ENCODE measurements at regions not wholly inside any gene's neighbourhood (a gene's known extent, or its start where the extent isn't known, plus 50 kb on each side); places are given as distances from the start of the nearest gene placed in this dataset.
"Not testable (repeated sequence)": the region's sequence is repeated elsewhere in the genome, so short reads cannot be mapped to it uniquely, and the experiment has no call there.

DNA sequence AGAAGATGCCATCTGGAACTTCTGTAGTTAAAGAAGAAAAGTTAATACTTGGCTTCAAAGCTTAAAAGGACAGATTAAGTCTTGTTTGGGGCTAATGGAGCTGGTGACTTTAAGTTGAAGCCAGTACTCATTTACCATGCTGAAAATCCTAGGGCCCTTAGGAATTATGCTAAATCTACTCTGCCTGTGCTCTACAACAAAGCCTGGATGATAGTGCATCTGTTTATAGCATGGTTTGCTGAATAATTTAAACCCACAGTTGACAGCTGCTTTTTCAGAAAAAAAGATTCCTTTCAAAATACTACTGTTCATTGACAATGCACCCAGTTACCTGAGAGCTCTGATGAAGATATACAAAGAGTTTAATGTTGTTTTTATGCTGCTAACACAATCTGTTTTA, 393.5 kb downstream of the MAT2B start:
- DNase-seq (ENCODE audit: low read depth): no peak
- no peak overlapping the region for H3K4me3 ChIP-seq (ENCODE audit: low read depth, low read length)
- TF ChIP-seq, protein P1, sequence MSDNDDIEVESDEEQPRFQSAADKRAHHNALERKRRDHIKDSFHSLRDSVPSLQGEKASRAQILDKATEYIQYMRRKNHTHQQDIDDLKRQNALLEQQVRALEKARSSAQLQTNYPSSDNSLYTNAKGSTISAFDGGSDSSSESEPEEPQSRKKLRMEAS (IDR thresholded peaks at IDR 0.05; ENCODE audit: low read depth, low read length): no peak
- TF ChIP-seq POLR2A (IDR thresholded peaks at IDR 0.05; ENCODE audit: extremely low read depth, insufficient read length) (no peak), MYC (IDR thresholded peaks at IDR 0.05; ENCODE audit: low read depth, low read length) (no peak)
- TF ChIP-seq, protein P2, sequence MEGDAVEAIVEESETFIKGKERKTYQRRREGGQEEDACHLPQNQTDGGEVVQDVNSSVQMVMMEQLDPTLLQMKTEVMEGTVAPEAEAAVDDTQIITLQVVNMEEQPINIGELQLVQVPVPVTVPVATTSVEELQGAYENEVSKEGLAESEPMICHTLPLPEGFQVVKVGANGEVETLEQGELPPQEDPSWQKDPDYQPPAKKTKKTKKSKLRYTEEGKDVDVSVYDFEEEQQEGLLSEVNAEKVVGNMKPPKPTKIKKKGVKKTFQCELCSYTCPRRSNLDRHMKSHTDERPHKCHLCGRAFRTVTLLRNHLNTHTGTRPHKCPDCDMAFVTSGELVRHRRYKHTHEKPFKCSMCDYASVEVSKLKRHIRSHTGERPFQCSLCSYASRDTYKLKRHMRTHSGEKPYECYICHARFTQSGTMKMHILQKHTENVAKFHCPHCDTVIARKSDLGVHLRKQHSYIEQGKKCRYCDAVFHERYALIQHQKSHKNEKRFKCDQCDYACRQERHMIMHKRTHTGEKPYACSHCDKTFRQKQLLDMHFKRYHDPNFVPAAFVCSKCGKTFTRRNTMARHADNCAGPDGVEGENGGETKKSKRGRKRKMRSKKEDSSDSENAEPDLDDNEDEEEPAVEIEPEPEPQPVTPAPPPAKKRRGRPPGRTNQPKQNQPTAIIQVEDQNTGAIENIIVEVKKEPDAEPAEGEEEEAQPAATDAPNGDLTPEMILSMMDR (IDR thresholded peaks at IDR 0.05; ENCODE audit: low read depth, low read length): no peak

DNA sequence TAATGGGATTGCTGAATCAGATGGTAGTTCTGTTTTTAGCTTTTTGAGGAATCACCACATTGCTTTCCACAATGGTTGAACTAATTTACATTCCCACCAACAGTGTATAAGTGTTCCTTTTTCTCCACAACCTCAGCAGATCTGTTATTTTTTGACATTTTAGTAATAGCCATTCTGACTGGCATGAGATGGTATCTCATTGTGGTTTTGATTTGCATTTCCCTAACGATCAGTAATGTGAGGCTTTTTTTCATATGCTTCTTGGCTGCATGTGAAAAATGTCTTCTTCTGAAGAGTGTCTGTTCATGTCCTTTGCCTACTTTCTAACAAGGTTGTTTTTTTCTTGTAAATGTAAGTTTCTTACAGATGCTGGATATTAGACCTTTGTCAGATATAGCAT, 402.4 kb downstream of the MAT2B start:
- not testable (repeated sequence) for H3K4me3 ChIP-seq (ENCODE audit: low read depth, low read length); DNase-seq (ENCODE audit: low read depth)

DNA sequence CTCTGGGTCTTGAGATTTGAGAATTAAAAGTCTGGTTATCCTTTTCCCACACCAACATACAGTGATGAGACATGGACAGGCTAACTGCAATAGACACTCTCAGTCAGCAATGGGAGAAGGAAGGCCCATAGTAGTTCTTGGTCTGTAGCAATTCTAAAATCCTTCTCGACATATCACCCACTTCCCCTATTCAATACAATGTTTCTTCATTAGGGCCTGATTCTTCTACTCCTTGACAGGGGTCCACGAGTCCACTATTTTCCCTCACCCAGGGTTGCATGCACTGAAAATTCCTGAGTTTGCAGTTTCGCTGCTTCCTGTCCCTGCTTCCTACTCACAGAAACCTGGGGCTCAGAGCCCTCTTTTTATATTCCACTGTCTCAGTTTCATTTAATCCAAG, 402.8 kb downstream of the MAT2B start:
- TF ChIP-seq MYC (IDR thresholded peaks at IDR 0.05; ENCODE audit: low read depth, low read length): no peak
- no peak for TF ChIP-seq POLR2A (IDR thresholded peaks at IDR 0.05; ENCODE audit: extremely low read depth, insufficient read length)
- TF ChIP-seq, protein P1 (IDR thresholded peaks at IDR 0.05; ENCODE audit: low read depth, low read length): no peak
- TF ChIP-seq, protein P2 (IDR thresholded peaks at IDR 0.05; ENCODE audit: low read depth, low read length): no peak
- H3K4me3 ChIP-seq (ENCODE audit: low read depth, low read length): no peak overlapping the region
- DNase-seq (ENCODE audit: low read depth): no peak

DNA sequence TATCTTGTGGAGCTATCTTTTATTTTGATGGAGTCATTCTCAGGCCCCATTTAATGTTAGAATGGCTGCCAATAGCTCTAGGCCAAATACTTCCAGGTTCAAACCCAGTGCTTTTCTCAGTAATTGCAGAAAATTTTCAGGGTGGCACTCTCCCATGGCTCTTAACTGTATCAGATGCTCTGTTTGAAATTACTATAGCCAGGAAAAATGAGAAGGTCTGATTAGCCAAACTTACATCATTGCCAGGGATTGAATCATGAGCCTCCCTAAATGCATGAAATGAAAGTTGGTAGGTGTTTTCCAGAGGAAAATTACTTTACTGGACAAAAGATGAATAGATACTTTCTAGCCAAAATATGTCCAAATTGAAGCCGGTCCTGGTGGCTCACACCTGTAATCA, 404.8 kb downstream of the MAT2B start:
- DNase-seq (ENCODE audit: low read depth): no peak
- TF ChIP-seq, protein P2 (IDR thresholded peaks at IDR 0.05; ENCODE audit: low read depth, low read length): no peak
- TF ChIP-seq POLR2A (IDR thresholded peaks at IDR 0.05; ENCODE audit: extremely low read depth, insufficient read length) (no peak), MYC (IDR thresholded peaks at IDR 0.05; ENCODE audit: low read depth, low read length) (no peak)
- TF ChIP-seq, protein P1 (IDR thresholded peaks at IDR 0.05; ENCODE audit: low read depth, low read length): no peak

DNA sequence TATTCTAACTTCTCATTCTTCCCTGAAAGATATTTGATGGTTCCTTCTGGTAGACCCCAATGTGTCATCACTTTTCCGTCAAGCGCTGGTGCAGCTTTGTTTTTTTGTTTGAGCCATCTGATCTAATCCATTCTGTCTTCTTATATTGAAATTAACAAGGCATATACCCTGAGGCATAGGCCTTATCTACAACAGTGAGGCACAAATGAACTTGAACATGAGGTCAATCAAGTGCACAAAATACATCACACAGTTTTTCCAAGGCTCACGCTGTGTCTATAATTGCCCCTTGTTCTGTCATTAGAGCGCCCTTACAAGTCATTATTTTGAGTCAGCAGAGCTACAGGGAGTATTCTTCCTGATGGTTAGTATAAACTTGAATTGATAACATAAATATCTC, 406.6 kb downstream of the MAT2B start:
- DNase-seq (ENCODE audit: low read depth): no peak
- no peak overlapping the region for H3K4me3 ChIP-seq (ENCODE audit: low read depth, low read length)
- TF ChIP-seq, protein P2 (IDR thresholded peaks at IDR 0.05; ENCODE audit: low read depth, low read length): no peak
- TF ChIP-seq MYC (IDR thresholded peaks at IDR 0.05; ENCODE audit: low read depth, low read length): no peak
- TF ChIP-seq, protein P1 (IDR thresholded peaks at IDR 0.05; ENCODE audit: low read depth, low read length): no peak
- no peak for TF ChIP-seq POLR2A (IDR thresholded peaks at IDR 0.05; ENCODE audit: extremely low read depth, insufficient read length)

More for the DNA sequence above, 404.8 kb downstream of the MAT2B start:
- H3K4me3 ChIP-seq (ENCODE audit: low read depth, low read length): no peak overlapping the region

DNA sequence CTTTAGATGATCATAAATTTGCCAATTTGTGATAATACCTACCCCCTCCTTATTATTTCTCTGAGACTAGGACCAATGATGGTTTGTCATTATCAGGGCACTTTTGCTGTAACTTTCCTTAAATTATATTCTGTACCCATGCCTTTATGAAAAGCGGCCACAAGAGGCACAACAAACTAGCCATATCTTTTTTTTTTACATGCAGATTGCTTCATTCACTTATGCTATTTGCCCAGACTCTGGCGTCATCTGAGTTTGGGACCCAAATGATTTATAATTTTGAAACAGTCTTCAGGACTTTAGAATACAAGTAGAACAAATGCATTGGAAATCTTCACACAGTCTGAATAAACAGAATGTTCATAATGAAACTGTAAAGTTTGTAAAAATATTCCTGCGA, 408.1 kb downstream of the MAT2B start:
- peak; percentile 46 for DNase-seq (ENCODE audit: low read depth)
- no peak overlapping the region for H3K4me3 ChIP-seq (ENCODE audit: low read depth, low read length)
- TF ChIP-seq, protein P2 (IDR thresholded peaks at IDR 0.05; ENCODE audit: low read depth, low read length): peak; percentile 26
- TF ChIP-seq, protein P1 (IDR thresholded peaks at IDR 0.05; ENCODE audit: low read depth, low read length): no peak
- no peak for TF ChIP-seq MYC (IDR thresholded peaks at IDR 0.05; ENCODE audit: low read depth, low read length)

All from NB4 (cell line).